ENCODE measurements at regions not wholly inside any gene's neighbourhood (a gene's known extent, or its start where the extent isn't known, plus 50 kb on each side); places are given as distances from the start of the nearest gene placed in this dataset.

DNA sequence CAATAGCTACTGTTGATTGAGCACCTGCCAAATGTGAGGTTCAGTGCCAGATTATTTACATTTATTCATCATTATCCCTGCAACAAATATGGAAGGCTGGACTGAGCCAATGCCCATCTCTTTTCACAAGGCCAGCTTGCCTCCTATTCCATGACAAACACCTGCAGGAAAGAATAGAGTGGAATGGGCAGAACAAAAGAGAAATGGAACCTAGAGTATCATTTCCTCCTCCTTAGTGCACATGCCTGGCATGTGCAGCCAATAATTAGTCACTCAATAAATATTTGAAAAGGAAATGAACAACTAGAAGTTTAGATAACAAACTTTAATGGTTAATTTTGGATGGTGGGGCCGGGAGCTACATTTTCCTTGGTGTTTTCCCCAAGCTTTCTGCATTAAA, 61.4 kb upstream of the MYRIP start:
- Histone ChIP-seq H3K27ac (replicated peaks) (no peak overlapping the region), H3K4me3 (replicated peaks; ENCODE audit: insufficient read depth, low read length) (no peak overlapping the region), H3K27me3 (ENCODE audit: insufficient read depth, poor library complexity, severe bottlenecking) (no peaks in the 10 kb centered on the region)
- no peak for TF ChIP-seq GABPA (IDR thresholded peaks at IDR 0.05; ENCODE audit: low read depth)
- no peak for TF ChIP-seq SPI1 (IDR thresholded peaks at IDR 0.05; ENCODE audit: borderline replicate concordance, low read depth)
- TF ChIP-seq POLR2AphosphoS5 (IDR thresholded peaks at IDR 0.05; ENCODE audit: low read depth): no peak
- TF ChIP-seq, protein P1, sequence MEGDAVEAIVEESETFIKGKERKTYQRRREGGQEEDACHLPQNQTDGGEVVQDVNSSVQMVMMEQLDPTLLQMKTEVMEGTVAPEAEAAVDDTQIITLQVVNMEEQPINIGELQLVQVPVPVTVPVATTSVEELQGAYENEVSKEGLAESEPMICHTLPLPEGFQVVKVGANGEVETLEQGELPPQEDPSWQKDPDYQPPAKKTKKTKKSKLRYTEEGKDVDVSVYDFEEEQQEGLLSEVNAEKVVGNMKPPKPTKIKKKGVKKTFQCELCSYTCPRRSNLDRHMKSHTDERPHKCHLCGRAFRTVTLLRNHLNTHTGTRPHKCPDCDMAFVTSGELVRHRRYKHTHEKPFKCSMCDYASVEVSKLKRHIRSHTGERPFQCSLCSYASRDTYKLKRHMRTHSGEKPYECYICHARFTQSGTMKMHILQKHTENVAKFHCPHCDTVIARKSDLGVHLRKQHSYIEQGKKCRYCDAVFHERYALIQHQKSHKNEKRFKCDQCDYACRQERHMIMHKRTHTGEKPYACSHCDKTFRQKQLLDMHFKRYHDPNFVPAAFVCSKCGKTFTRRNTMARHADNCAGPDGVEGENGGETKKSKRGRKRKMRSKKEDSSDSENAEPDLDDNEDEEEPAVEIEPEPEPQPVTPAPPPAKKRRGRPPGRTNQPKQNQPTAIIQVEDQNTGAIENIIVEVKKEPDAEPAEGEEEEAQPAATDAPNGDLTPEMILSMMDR (IDR thresholded peaks at IDR 0.05; ENCODE audit: insufficient read depth, low read length): no peak
- TF ChIP-seq, protein P2, sequence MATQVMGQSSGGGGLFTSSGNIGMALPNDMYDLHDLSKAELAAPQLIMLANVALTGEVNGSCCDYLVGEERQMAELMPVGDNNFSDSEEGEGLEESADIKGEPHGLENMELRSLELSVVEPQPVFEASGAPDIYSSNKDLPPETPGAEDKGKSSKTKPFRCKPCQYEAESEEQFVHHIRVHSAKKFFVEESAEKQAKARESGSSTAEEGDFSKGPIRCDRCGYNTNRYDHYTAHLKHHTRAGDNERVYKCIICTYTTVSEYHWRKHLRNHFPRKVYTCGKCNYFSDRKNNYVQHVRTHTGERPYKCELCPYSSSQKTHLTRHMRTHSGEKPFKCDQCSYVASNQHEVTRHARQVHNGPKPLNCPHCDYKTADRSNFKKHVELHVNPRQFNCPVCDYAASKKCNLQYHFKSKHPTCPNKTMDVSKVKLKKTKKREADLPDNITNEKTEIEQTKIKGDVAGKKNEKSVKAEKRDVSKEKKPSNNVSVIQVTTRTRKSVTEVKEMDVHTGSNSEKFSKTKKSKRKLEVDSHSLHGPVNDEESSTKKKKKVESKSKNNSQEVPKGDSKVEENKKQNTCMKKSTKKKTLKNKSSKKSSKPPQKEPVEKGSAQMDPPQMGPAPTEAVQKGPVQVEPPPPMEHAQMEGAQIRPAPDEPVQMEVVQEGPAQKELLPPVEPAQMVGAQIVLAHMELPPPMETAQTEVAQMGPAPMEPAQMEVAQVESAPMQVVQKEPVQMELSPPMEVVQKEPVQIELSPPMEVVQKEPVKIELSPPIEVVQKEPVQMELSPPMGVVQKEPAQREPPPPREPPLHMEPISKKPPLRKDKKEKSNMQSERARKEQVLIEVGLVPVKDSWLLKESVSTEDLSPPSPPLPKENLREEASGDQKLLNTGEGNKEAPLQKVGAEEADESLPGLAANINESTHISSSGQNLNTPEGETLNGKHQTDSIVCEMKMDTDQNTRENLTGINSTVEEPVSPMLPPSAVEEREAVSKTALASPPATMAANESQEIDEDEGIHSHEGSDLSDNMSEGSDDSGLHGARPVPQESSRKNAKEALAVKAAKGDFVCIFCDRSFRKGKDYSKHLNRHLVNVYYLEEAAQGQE (IDR thresholded peaks at IDR 0.05; ENCODE audit: insufficient replicate concordance, low read depth): no peak
- DNase-seq (ENCODE audit: low read depth in 1 of 2, low spot score in 1 of 2): no peak

DNA sequence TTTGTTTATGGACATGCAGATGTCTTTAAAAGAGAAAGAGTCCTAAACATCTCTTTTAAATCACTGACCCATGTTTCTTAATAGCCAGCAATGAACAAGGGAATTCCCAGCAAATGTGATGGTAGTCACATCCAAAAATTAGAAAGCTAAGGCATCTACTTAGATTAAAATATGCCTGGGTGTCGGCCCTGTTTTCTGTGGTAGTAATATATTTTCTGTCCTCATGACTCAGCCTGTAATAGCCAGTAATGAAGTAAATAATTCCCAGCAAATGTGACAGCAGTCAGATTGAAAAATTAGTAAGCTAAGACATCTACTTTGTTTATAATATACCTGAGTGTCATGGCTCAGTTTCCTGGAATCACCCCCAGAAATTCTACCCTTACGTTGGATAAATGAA, 60.6 kb upstream of the MYRIP start:
- no peak for DNase-seq (ENCODE audit: low read depth in 1 of 2, low spot score in 1 of 2)
- TF ChIP-seq SPI1 (IDR thresholded peaks at IDR 0.05; ENCODE audit: borderline replicate concordance, low read depth) (no peak), GABPA (IDR thresholded peaks at IDR 0.05; ENCODE audit: low read depth) (no peak), POLR2AphosphoS5 (IDR thresholded peaks at IDR 0.05; ENCODE audit: low read depth) (no peak)
- TF ChIP-seq, protein P2 (IDR thresholded peaks at IDR 0.05; ENCODE audit: insufficient replicate concordance, low read depth): no peak
- Histone ChIP-seq H3K4me3 (replicated peaks; ENCODE audit: insufficient read depth, low read length) (no peak overlapping the region), H3K27ac (replicated peaks) (no peak overlapping the region), H3K27me3 (ENCODE audit: insufficient read depth, poor library complexity, severe bottlenecking) (no peaks in the 10 kb centered on the region)

DNA sequence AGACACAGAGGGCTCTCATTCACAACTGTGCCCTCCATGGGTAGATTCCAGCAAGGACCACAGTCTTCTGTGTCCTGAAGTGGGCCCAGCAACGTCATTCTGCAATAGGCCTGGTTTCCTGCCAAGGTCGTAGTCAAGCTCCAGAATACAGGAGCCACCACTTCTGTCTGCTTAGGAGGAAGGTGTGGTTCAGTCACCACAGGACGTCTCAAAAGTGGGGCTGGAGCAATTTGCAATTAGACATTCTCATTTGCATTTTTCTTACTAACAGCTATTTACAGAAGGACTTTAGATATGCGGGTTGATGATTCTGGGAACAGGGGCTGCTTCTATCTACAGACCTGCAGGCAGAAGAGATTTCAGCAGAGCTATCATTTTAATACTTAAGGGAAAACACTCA, 58.7 kb upstream of the MYRIP start:
- TF ChIP-seq POLR2AphosphoS5 (IDR thresholded peaks at IDR 0.05; ENCODE audit: low read depth) (no peak), SPI1 (IDR thresholded peaks at IDR 0.05; ENCODE audit: borderline replicate concordance, low read depth) (no peak), GABPA (IDR thresholded peaks at IDR 0.05; ENCODE audit: low read depth) (no peak)
- TF ChIP-seq, protein P1 (IDR thresholded peaks at IDR 0.05; ENCODE audit: insufficient read depth, low read length): no peak
- TF ChIP-seq, protein P2 (IDR thresholded peaks at IDR 0.05; ENCODE audit: insufficient replicate concordance, low read depth): no peak
- Histone ChIP-seq H3K27ac (replicated peaks) (no peak overlapping the region), H3K4me3 (replicated peaks; ENCODE audit: insufficient read depth, low read length) (no peak overlapping the region), H3K27me3 (ENCODE audit: insufficient read depth, poor library complexity, severe bottlenecking) (no peaks in the 10 kb centered on the region)
- DNase-seq (ENCODE audit: low read depth in 1 of 2, low spot score in 1 of 2): no peak
